ENCODE measurements at regions not wholly inside any gene's neighbourhood (a gene's known extent, or its start where the extent isn't known, plus 50 kb on each side); places are given as distances from the start of the nearest gene placed in this dataset.
"Not testable (repeated sequence)": the region's sequence is repeated elsewhere in the genome, so short reads cannot be mapped to it uniquely, and the experiment has no call there.

GRCh38 chr10:29714096-29714874, 79.5 kb upstream of the SVIL start:
- DNase-seq, result no peak

DNA sequence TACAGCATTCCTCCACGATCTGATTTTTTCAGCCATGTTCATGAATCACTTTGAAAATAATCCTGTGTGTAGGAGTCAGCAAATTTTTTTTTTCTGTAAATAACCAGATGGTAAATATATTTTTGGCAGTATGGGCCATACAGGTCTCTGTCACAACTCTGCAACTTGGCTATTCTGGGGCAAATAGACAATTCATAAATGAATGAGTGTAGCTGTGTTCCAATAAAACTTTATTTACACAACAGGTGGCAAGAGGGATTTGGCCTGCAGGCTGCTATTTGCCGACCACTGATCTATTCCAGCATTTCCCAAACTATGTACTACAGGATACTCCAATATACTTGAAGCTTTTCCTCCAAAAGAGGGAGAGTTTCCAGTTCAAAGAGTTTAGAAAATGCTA, 78.7 kb upstream of the SVIL start:
- no peak for DNase-seq

GRCh38 chr10:29712108-29712507, 77.3 kb upstream of the SVIL start:
- no peak for DNase-seq

- no peak for DNase-seq
Measured at GRCh38 chr10:29710128-29710527, 75.4 kb upstream of the SVIL start.

DNA sequence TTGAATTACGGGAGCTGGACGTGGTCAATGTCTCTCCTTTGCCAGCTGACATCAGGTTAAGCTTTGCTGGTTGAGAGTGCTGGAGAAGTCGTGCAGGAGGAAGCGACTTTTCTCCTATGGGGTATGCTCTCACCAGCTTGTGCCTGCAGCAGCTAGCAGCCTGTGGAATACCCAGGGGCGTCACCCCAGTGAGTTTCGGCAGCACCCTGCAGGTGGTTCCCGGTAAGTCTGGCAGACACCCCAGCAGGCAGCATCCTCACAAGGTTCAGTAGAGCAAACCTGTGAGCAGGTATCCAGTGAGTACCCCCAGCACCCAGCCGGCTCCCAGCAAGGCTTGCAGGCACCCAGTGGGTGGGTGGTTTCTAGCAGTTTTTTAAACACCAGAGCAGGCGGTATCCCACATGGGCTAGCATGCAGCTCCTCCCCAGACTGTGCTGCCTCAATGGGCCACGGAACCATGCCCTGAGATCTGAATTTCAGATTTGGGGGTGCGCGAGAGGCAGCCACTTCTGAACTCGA, 74.8 kb upstream of the SVIL start:
- DNase-seq, result no peak

DNA sequence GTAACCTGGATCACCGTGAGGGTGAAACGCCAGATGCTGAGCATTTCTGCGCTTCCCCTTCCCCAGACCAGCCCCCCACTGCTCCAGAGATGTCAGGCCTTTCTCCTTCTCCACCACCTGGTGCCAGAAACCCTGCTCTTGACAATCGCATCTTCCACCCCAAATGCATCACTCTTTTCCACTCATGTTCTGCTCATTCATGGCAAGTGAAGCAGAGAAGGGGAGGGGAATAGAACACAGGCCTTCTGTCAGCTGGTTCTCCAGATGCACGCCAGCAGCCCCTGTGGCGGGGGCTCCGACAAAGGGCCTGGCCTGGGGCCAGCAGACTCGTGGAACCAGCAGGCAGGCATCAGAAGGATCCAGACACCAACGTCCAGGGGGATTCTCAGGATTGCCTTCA, 68.5 kb upstream of the SVIL start:
- no peak for DNase-seq

- DNase-seq, result no peak
Measured at GRCh38 chr10:29702273-29703164, 67.7 kb upstream of the SVIL start.

DNA sequence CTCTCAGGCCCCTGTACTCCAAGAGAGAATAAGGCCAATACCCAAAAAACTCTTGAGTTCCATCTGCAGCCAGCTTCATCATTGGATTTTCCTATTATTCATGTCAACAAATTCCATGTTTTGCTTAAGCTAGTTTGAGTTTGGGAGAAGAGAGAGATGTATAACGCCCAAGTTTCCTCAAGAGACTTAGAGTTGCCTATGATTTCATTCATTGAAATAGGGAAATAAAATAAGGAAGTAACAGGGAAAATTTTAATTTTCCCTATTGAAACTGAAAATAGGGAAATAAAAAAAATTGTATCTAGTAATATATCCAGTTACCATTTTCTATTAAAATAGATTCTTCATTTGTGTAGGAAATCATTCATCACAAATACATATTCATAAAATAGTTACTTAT, 66.5 kb upstream of the SVIL start:
- DNase-seq, result no peak

- DNase-seq, result no peak
Measured at GRCh38 chr10:29699621-29700020, 64.8 kb upstream of the SVIL start.

DNA sequence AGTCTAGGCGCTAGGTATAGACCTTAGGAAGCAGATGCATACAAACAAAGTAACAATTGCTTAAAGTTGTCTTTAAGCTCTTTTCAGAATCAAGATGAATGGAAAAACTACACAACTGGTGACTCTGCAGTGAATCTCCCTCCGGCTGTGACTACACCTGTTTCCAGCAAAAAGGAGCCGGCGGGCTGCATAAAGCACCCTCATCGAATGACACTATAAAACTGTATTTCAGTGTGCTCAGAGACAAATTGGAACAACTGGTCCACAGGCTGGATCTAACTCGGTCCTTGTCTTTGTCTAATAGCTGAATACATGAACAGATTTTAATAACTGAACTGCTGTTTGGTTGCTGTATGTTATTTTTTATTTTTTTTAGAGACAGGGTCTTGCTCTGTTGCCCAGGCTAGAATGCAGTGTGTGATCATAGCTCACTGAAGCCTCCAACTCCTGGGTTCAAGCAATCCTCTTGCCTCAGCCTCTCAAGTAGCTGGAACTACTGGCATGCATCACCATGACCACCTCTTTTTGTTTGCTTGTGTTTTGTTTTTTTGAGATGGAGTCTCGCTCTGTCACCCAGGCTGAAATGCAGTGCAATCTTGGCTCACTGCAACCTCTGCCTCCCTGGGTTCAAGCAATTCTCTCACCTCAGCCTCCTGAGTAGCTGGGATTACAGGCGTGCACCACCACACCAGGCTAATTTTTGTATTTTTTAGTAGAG, 64.2 kb upstream of the SVIL start:
- DNase-seq, result no peak

DNA sequence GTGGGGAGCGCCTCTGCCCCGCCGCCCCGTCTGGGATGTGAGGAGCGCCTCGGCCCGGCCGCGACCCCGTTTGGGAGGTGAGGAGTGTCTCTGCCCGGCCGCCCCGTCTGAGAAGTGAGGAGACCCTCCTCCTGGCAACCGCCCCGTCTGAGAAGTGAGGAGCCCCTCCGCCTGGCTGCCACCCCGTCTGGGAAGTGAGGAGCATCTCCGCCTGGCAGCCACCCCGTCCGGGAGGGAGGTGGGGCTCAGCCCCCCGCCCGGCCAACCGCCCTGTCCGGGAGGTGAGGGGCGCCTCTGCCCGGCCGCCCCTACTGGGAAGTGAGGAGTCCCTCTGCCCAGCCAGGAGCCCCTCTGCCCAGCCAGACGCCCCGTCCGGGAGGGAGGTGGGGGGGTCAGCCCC, 61.8 kb upstream of the SVIL start:
- not testable (repeated sequence) for DNase-seq

DNA sequence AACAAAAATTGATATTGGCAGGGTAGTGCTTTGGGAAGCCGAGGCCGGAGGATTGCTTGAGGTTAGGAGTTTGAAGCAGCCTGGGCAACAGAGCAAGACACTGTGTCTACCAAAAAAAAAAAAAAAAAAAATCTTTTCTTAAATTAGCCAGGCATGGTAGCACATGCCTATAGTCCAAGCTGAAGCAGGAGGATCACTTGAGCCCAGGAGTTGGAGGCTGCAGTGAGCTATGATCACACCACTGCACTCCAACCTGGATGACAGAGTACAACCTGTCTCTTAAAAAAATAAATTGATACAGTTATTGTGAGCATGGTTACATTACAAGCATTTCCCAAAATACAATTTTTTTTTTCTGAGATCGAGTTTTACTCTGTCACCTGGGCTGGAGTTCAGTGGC, 59.4 kb upstream of the SVIL start:
- no peak for DNase-seq

DNA sequence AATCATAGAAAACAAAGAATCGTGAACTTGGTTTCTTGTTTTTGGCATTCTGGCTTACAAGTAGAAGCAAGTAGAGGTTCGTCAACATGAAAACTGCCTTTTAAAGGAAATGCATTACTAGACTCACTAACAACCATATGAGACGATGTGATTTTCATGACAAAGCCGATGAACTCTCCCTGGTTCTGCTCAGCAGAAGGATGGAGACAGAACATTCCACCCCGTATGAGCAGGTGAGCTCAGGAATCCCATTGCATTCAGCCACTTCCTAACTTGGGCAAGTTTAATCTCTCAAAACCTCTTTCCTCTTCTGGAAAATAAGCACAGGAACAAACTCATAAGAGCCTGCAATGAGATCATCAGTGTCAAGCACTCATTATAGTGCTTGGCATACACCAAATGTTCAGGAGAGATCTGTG, 57.4 kb upstream of the SVIL start:
- DNase-seq, result no peak

GRCh38 chr10:29691564-29692072, 56.8 kb upstream of the SVIL start:
- no peak for DNase-seq

- peak; percentile 7 to 16 for DNase-seq
Measured at GRCh38 chr10:29689001-29689400, 54.2 kb upstream of the SVIL start.

- DNase-seq, result no peak
Measured at GRCh38 chr10:29688230-29688661, 53.5 kb upstream of the SVIL start.

- no peak for DNase-seq
Measured at GRCh38 chr10:29687421-29688164, 52.8 kb upstream of the SVIL start.

GRCh38 chr10:29685506-29685905, 50.7 kb upstream of the SVIL start:
- DNase-seq, result no peak
